ENCODE measurements at regions not wholly inside any gene's neighbourhood (a gene's known extent, or its start where the extent isn't known, plus 50 kb on each side); places are given as distances from the start of the nearest gene placed in this dataset.

GRCh38 chr15:77762747-77763355, 130.1 kb upstream of the LINGO1 start:
- H3K27ac ChIP-seq (ENCODE audit: low read depth in 2 of 2, low read length in 1 of 2): no peak overlapping the region
- no peak overlapping the region for H3K4me3 ChIP-seq (ENCODE audit: low read depth in 1 of 2, low read length in 2 of 2)
- H3K27me3 ChIP-seq (ENCODE audit: control insufficient read depth in 1 of 2, insufficient read depth in 2 of 2, low read length in 2 of 2): no peaks in the 10 kb centered on the region
- 70 to 73% methylated on average over 15 of the region's 15 CpGs for WGBS, 2 donors
- H3K4me1 ChIP-seq (ENCODE audit: control insufficient read depth in 2 of 2, insufficient read depth in 2 of 2, low read length in 1 of 2): no peaks in the 10 kb centered on the region
- H3K9me3 ChIP-seq (ENCODE audit: control insufficient read depth in 2 of 2, insufficient read depth in 1 of 2, low read depth in 1 of 2, low read length in 1 of 2): no peaks in the 10 kb centered on the region
- H3K36me3 ChIP-seq (ENCODE audit: control insufficient read depth in 2 of 2, insufficient read depth in 2 of 2, low read length in 1 of 2): no peaks in the 10 kb centered on the region

- no peaks in the 10 kb centered on the region for H3K4me1 ChIP-seq (ENCODE audit: control insufficient read depth in 2 of 2, insufficient read depth in 2 of 2, low read length in 1 of 2)
- no peaks in the 10 kb centered on the region for H3K27me3 ChIP-seq (ENCODE audit: control insufficient read depth in 1 of 2, insufficient read depth in 2 of 2, low read length in 2 of 2)
- H3K4me3 ChIP-seq (ENCODE audit: low read depth in 1 of 2, low read length in 2 of 2): no peak overlapping the region
- WGBS, 2 donors: 57 to 60% methylated on average over 14 of the region's 14 CpGs
- H3K27ac ChIP-seq (ENCODE audit: low read depth in 2 of 2, low read length in 1 of 2): no peak overlapping the region
- no peaks in the 10 kb centered on the region for H3K36me3 ChIP-seq (ENCODE audit: control insufficient read depth in 2 of 2, insufficient read depth in 2 of 2, low read length in 1 of 2)
- H3K9me3 ChIP-seq (ENCODE audit: control insufficient read depth in 2 of 2, insufficient read depth in 1 of 2, low read depth in 1 of 2, low read length in 1 of 2): no peaks in the 10 kb centered on the region
Observed at GRCh38 chr15:77759896-77760592, 127.3 kb upstream of the LINGO1 start.

- Histone ChIP-seq H3K4me1 (ENCODE audit: control insufficient read depth in 2 of 2, insufficient read depth in 2 of 2, low read length in 1 of 2) (no peaks in the 10 kb centered on the region), H3K36me3 (ENCODE audit: control insufficient read depth in 2 of 2, insufficient read depth in 2 of 2, low read length in 1 of 2) (no peaks in the 10 kb centered on the region), H3K27ac (ENCODE audit: low read depth in 2 of 2, low read length in 1 of 2) (no peak overlapping the region), H3K4me3 (ENCODE audit: low read depth in 1 of 2, low read length in 2 of 2) (no peak overlapping the region), H3K27me3 (ENCODE audit: control insufficient read depth in 1 of 2, insufficient read depth in 2 of 2, low read length in 2 of 2) (peaks cover 0 to 3% of the 10 kb centered on the region in 2 donors), H3K9me3 (ENCODE audit: control insufficient read depth in 2 of 2, insufficient read depth in 1 of 2, low read depth in 1 of 2, low read length in 1 of 2) (peaks cover 0 to 3% of the 10 kb centered on the region in 2 donors)
Observed at GRCh38 chr15:77753939-77754338, 121.2 kb upstream of the LINGO1 start.

GRCh38 chr15:77753281-77753873, 120.7 kb upstream of the LINGO1 start:
- Histone ChIP-seq H3K27ac (ENCODE audit: low read depth in 2 of 2, low read length in 1 of 2) (no peak overlapping the region), H3K4me3 (ENCODE audit: low read depth in 1 of 2, low read length in 2 of 2) (no peak overlapping the region), H3K27me3 (ENCODE audit: control insufficient read depth in 1 of 2, insufficient read depth in 2 of 2, low read length in 2 of 2) (peaks cover 0 to 3% of the 10 kb centered on the region in 2 donors), H3K36me3 (ENCODE audit: control insufficient read depth in 2 of 2, insufficient read depth in 2 of 2, low read length in 1 of 2) (no peaks in the 10 kb centered on the region), H3K4me1 (ENCODE audit: control insufficient read depth in 2 of 2, insufficient read depth in 2 of 2, low read length in 1 of 2) (no peaks in the 10 kb centered on the region), H3K9me3 (ENCODE audit: control insufficient read depth in 2 of 2, insufficient read depth in 1 of 2, low read depth in 1 of 2, low read length in 1 of 2) (peaks cover 0 to 3% of the 10 kb centered on the region in 2 donors)
- WGBS, 2 donors: 39 to 41% methylated on average over 9 of the region's 9 CpGs

- WGBS, 2 donors: 78 to 79% methylated on average over 15 of the region's 15 CpGs
- Histone ChIP-seq H3K4me1 (ENCODE audit: control insufficient read depth in 2 of 2, insufficient read depth in 2 of 2, low read length in 1 of 2) (peaks cover 5 to 8% of the 10 kb centered on the region in 2 donors), H3K27ac (ENCODE audit: low read depth in 2 of 2, low read length in 1 of 2) (no peak overlapping the region), H3K36me3 (ENCODE audit: control insufficient read depth in 2 of 2, insufficient read depth in 2 of 2, low read length in 1 of 2) (no peaks in the 10 kb centered on the region), H3K4me3 (ENCODE audit: low read depth in 1 of 2, low read length in 2 of 2) (no peak overlapping the region), H3K9me3 (ENCODE audit: control insufficient read depth in 2 of 2, insufficient read depth in 1 of 2, low read depth in 1 of 2, low read length in 1 of 2) (peaks cover 0 to 3% of the 10 kb centered on the region in 2 donors), H3K27me3 (ENCODE audit: control insufficient read depth in 1 of 2, insufficient read depth in 2 of 2, low read length in 2 of 2) (peaks cover 0 to 3% of the 10 kb centered on the region in 2 donors)
Observed at GRCh38 chr15:77749998-77750540, 117.4 kb upstream of the LINGO1 start.

- Histone ChIP-seq H3K27ac (ENCODE audit: low read depth in 2 of 2, low read length in 1 of 2) (no peak overlapping the region), H3K4me1 (ENCODE audit: control insufficient read depth in 2 of 2, insufficient read depth in 2 of 2, low read length in 1 of 2) (peaks cover 5 to 8% of the 10 kb centered on the region in 2 donors), H3K36me3 (ENCODE audit: control insufficient read depth in 2 of 2, insufficient read depth in 2 of 2, low read length in 1 of 2) (no peaks in the 10 kb centered on the region), H3K4me3 (ENCODE audit: low read depth in 1 of 2, low read length in 2 of 2) (no peak overlapping the region), H3K27me3 (ENCODE audit: control insufficient read depth in 1 of 2, insufficient read depth in 2 of 2, low read length in 2 of 2) (peaks cover 0 to 3% of the 10 kb centered on the region in 2 donors), H3K9me3 (ENCODE audit: control insufficient read depth in 2 of 2, insufficient read depth in 1 of 2, low read depth in 1 of 2, low read length in 1 of 2) (peaks cover 0 to 3% of the 10 kb centered on the region in 2 donors)
- 69 to 70% methylated on average over 6 of the region's 6 CpGs for WGBS, 2 donors
Observed at GRCh38 chr15:77749236-77749997, 116.7 kb upstream of the LINGO1 start.

GRCh38 chr15:77748078-77749064, 115.7 kb upstream of the LINGO1 start:
- no peak overlapping the region for H3K4me3 ChIP-seq (ENCODE audit: low read depth in 1 of 2, low read length in 2 of 2)
- H3K4me1 ChIP-seq (ENCODE audit: control insufficient read depth in 2 of 2, insufficient read depth in 2 of 2, low read length in 1 of 2): peaks cover 5 to 8% of the 10 kb centered on the region in 2 donors
- H3K36me3 ChIP-seq (ENCODE audit: control insufficient read depth in 2 of 2, insufficient read depth in 2 of 2, low read length in 1 of 2): no peaks in the 10 kb centered on the region
- WGBS, 2 donors: 72 to 77% methylated on average over 10 of the region's 10 CpGs
- H3K9me3 ChIP-seq (ENCODE audit: control insufficient read depth in 2 of 2, insufficient read depth in 1 of 2, low read depth in 1 of 2, low read length in 1 of 2): no peaks in the 10 kb centered on the region
- peaks cover 0 to 3% of the 10 kb centered on the region in 2 donors for H3K27me3 ChIP-seq (ENCODE audit: control insufficient read depth in 1 of 2, insufficient read depth in 2 of 2, low read length in 2 of 2)
- H3K27ac ChIP-seq (ENCODE audit: low read depth in 2 of 2, low read length in 1 of 2): no peak overlapping the region

GRCh38 chr15:77747175-77748077, 114.7 kb upstream of the LINGO1 start:
- Histone ChIP-seq H3K9me3 (ENCODE audit: control insufficient read depth in 2 of 2, insufficient read depth in 1 of 2, low read depth in 1 of 2, low read length in 1 of 2) (no peaks in the 10 kb centered on the region), H3K4me3 (ENCODE audit: low read depth in 1 of 2, low read length in 2 of 2) (no peak overlapping the region), H3K27me3 (ENCODE audit: control insufficient read depth in 1 of 2, insufficient read depth in 2 of 2, low read length in 2 of 2) (peaks cover 0 to 2% of the 10 kb centered on the region in 2 donors), H3K27ac (ENCODE audit: low read depth in 2 of 2, low read length in 1 of 2) (no peak overlapping the region), H3K36me3 (ENCODE audit: control insufficient read depth in 2 of 2, insufficient read depth in 2 of 2, low read length in 1 of 2) (no peaks in the 10 kb centered on the region), H3K4me1 (ENCODE audit: control insufficient read depth in 2 of 2, insufficient read depth in 2 of 2, low read length in 1 of 2) (peaks cover 5 to 8% of the 10 kb centered on the region in 2 donors)
- WGBS, 2 donors: 33 to 36% methylated on average over 14 of the region's 14 CpGs

All from esophagus (tissue), 2 donors.